Breast epithelium (tissue), 3 donors: ENCODE measurements at regions not wholly inside any gene's neighbourhood (a gene's known extent, or its start where the extent isn't known, plus 50 kb on each side); places are given as distances from the start of the nearest gene placed in this dataset.

Experiments
- CTCF ChIP-seq, 3 donors: fragments of 450-650 bp; IDR thresholded peaks; one replicate each; pipeline ENCODE4 v1.5.1; 2016 to 2017; ENCODE audit warnings: antibody characterized with exemption in 3 of 3, mild to moderate bottlenecking in 3 of 3, moderate library complexity in 3 of 3
- POLR2A ChIP-seq: fragments of 450-650 bp; IDR thresholded peaks from one replicate; pipeline ENCODE4 v1.6.1; 2016; ENCODE audit warnings: antibody characterized with exemption, mild to moderate bottlenecking, moderate library complexity
- POLR2AphosphoS5 ChIP-seq, 3 donors: sonication (generic); formaldehyde crosslinking; IDR thresholded peaks; one replicate each; pipeline ENCODE4 v1.6.1; 2017; ENCODE audit warnings: antibody characterized with exemption in 3 of 3

GRCh38 chr12:102322254-102322653 lies 124.6 kb upstream of the PMCH start:
- TF ChIP-seq CTCF (IDR thresholded peaks at IDR 0.05), result no peak
- no peak for TF ChIP-seq POLR2A
- TF ChIP-seq POLR2AphosphoS5 (IDR thresholded peaks at IDR 0.05), result no peak
